GM10266 (cell line): ENCODE measurements at regions not wholly inside any gene's neighbourhood (a gene's known extent, or its start where the extent isn't known, plus 50 kb on each side); places are given as distances from the start of the nearest gene placed in this dataset.

ENCODE experiments used
- DNase-seq: peaks from one replicate; pipeline ENCODE4 v3.0.0; 2012; ENCODE audit errors: extremely low spot score
- TF ChIP-seq, protein P1 (sequence below): IDR thresholded peaks from 2 replicates; pipeline ENCODE4 v1.5.1; 2012; ENCODE audit warnings: mild to moderate bottlenecking, low read depth; ENCODE audit not compliant: control insufficient read depth, insufficient read depth; ENCODE audit errors: missing control alignments

DNA sequence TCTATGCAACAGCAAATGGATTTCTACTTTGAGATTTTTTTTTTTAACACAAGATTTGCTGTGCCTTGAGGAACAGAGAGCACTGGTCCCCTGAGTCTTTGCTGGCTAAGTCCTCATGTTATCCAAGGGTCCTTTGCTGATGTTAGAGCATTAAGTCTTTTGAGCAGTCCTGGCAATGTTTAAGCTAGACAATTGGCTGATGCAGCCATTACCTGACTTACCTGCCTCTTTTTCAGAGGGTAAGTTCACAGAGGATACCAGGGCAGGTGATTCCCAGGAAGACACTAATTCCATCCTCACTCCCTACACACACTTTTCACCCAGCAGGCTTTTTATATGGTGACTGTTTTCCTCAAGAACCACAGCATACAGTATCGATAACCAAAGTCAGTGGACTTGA is 337.7 kb downstream of the HDGFL1 start:
- TF ChIP-seq, protein P1, sequence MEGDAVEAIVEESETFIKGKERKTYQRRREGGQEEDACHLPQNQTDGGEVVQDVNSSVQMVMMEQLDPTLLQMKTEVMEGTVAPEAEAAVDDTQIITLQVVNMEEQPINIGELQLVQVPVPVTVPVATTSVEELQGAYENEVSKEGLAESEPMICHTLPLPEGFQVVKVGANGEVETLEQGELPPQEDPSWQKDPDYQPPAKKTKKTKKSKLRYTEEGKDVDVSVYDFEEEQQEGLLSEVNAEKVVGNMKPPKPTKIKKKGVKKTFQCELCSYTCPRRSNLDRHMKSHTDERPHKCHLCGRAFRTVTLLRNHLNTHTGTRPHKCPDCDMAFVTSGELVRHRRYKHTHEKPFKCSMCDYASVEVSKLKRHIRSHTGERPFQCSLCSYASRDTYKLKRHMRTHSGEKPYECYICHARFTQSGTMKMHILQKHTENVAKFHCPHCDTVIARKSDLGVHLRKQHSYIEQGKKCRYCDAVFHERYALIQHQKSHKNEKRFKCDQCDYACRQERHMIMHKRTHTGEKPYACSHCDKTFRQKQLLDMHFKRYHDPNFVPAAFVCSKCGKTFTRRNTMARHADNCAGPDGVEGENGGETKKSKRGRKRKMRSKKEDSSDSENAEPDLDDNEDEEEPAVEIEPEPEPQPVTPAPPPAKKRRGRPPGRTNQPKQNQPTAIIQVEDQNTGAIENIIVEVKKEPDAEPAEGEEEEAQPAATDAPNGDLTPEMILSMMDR, result no peak
- no peak for DNase-seq

- TF ChIP-seq, protein P1, result no peak
- DNase-seq, result no peak
Observed at GRCh38 chr6:22910370-22910769, 341.0 kb downstream of the HDGFL1 start.

DNA sequence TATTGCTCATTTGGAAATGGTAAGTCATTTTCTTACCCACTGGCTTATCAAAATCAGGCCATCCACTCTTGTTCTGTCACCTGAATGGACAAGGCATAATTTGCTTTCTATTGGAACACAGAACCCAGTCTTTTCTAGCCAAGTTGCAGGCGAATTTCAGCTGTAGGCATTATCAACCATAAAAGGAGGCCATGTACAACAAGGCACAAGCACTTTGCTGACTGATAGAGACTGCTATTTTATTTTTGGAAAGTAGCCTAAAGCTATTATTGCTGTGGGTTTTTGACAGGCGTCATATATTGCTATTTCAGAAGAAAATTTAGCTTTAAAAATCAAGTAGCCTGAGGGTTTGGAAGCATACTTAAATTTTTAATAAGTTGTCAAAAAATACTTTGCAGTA is 344.2 kb downstream of the HDGFL1 start:
- DNase-seq, result no peak

GRCh38 chr6:22917344-22917743 is 348.0 kb downstream of the HDGFL1 start:
- no peak for DNase-seq
- TF ChIP-seq, protein P1, result no peak

More for the DNA sequence above, 344.2 kb downstream of the HDGFL1 start:
- TF ChIP-seq, protein P1, result no peak

GRCh38 chr6:22921828-22922227 is 352.5 kb downstream of the HDGFL1 start:
- TF ChIP-seq, protein P1, result no peak

GRCh38 chr6:22925304-22925835 is 356.0 kb downstream of the HDGFL1 start:
- no peak for DNase-seq
- TF ChIP-seq, protein P1, result no peak

More at GRCh38 chr6:22921828-22922227, 352.5 kb downstream of the HDGFL1 start:
- no peak for DNase-seq

- no peak for DNase-seq
- TF ChIP-seq, protein P1, result no peak
Observed at GRCh38 chr6:22925920-22926789, 356.8 kb downstream of the HDGFL1 start.
